Mesendoderm (in vitro differentiated cells): ENCODE measurements at regions not wholly inside any gene's neighbourhood (a gene's known extent, or its start where the extent isn't known, plus 50 kb on each side); places are given as distances from the start of the nearest gene placed in this dataset.

Source experiments
- DNase-seq: peaks from one replicate; pipeline ENCODE4 v3.0.0; 2013
- H2AK5ac ChIP-seq: 2 replicates; pipeline ENCODE4 v1.6.1; 2013; ENCODE audit warnings: low read length, inconsistent platforms
- H2BK120ac ChIP-seq: 2 replicates; pipeline ENCODE4 v1.6.1; 2013; ENCODE audit warnings: low read depth, mild to moderate bottlenecking, low read length, moderate library complexity, mixed read lengths
- H2BK15ac ChIP-seq: replicated peaks from 2 replicates; pipeline ENCODE4 v1.6.1; 2013; ENCODE audit warnings: low read depth, mild to moderate bottlenecking, moderate library complexity
- H2BK5ac ChIP-seq: 2 replicates; pipeline ENCODE4 v1.6.1; 2013; ENCODE audit warnings: low read length, inconsistent platforms
- H3K18ac ChIP-seq: 2 replicates; pipeline ENCODE4 v1.6.1; 2013; ENCODE audit warnings: mild to moderate bottlenecking, low read length, mixed read lengths
- H3K23ac ChIP-seq: one replicate; pipeline ENCODE4 v1.6.1; 2013; ENCODE audit warnings: low read length
- H3K27ac ChIP-seq: 2 replicates; pipeline ENCODE4 v1.5.1; 2013; ENCODE audit warnings: low read depth, mild to moderate bottlenecking, inconsistent platforms, low read length, moderate library complexity
- H3K27me3 ChIP-seq: 2 replicates; pipeline ENCODE4 v1.6.1; 2013; ENCODE audit warnings: low read length, control low read depth, mild to moderate bottlenecking, inconsistent platforms; ENCODE audit not compliant: insufficient read depth, poor library complexity
- H3K36me3 ChIP-seq: 2 replicates; pipeline ENCODE4 v1.6.1; 2013; ENCODE audit warnings: low read length, inconsistent platforms; ENCODE audit not compliant: control insufficient read depth, insufficient read depth
- H3K4ac ChIP-seq: one replicate; pipeline ENCODE4 v1.6.1; 2013; ENCODE audit warnings: low read depth, mild to moderate bottlenecking, low read length, moderate library complexity
- H3K4me1 ChIP-seq: 2 replicates; pipeline ENCODE4 v1.6.1; 2013; ENCODE audit warnings: low read depth, low read length, inconsistent platforms; ENCODE audit not compliant: control insufficient read depth
- H3K4me2 ChIP-seq: 2 replicates; pipeline ENCODE4 v1.6.1; 2013; ENCODE audit warnings: low read length
- H3K4me3 ChIP-seq: 2 replicates; pipeline ENCODE4 v1.5.1; 2013; ENCODE audit warnings: mild to moderate bottlenecking, low read length
- H3K56ac ChIP-seq: one replicate; pipeline ENCODE4 v1.6.1; 2013; ENCODE audit warnings: low read length
- H3K79me1 ChIP-seq: 2 replicates; pipeline ENCODE4 v1.6.1; 2013; ENCODE audit warnings: low read length, inconsistent platforms
- H3K79me2 ChIP-seq: 2 replicates; pipeline ENCODE4 v1.6.1; 2013; ENCODE audit warnings: mild to moderate bottlenecking, low read length; ENCODE audit not compliant: control insufficient read depth, insufficient read depth
- H3K9ac ChIP-seq: 2 replicates; pipeline ENCODE4 v1.6.1; 2013; ENCODE audit warnings: low read length, inconsistent platforms
- H4K5ac ChIP-seq: one replicate; pipeline ENCODE4 v1.6.1; 2013; ENCODE audit warnings: low read length
- H4K8ac ChIP-seq: one replicate; pipeline ENCODE4 v1.6.1; 2013; ENCODE audit warnings: low read depth, mild to moderate bottlenecking, control low read depth, low read length, moderate library complexity
- WGBS: extraction: QIAGEN DNeasy Blood & Tissue Kit; methylation state at CpG from one replicate; pipeline ENCODE4 v1.1.7; 2013; ENCODE audit warnings: low lambda C conversion rate, missing lambda C conversion rate; ENCODE audit not compliant: insufficient coverage; ENCODE audit errors: extremely low coverage; 5-methylcytosine and 5-hydroxymethylcytosine counted together

DNA sequence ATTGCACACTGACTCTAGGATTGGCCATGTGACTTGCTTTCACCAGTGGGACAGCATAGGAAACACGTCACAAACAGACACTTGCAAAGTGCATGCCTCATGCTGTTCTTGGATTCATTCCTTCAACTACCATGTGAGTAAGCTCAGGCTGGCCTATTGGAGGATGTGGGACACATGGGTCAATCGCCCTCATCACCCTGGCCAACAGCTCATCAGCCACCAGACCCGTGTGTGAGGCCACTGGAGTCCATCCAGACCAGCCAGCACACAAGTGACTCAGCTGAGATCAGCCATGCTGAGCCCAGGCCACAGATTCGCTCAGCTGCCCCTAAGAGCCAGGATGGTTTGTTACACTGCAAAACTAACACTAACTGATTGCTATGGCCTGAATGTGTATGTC lies 216.1 kb upstream of the GRIK3 start:
- Histone ChIP-seq H3K4me3 (no peak overlapping the region), H4K5ac (no peak overlapping the region), H3K4ac (no peak overlapping the region), H2BK5ac (no peak overlapping the region), H3K23ac (no peak overlapping the region), H3K4me2 (no peak overlapping the region), H3K18ac (no peak overlapping the region), H2BK120ac (no peak overlapping the region), H3K36me3 (no peaks in the 10 kb centered on the region), H3K27ac (no peak overlapping the region), H3K4me1 (no peaks in the 10 kb centered on the region), H2AK5ac (no peak overlapping the region), H3K9ac (no peak overlapping the region), H2BK15ac (no peak overlapping the region), H3K79me1 (no peaks in the 10 kb centered on the region), H3K27me3 (no peaks in the 10 kb centered on the region), H4K8ac (no peak overlapping the region), H3K79me2 (no peaks in the 10 kb centered on the region), H3K56ac (no peak overlapping the region)
- no peak for DNase-seq
- no CpG with 5 or more reads among the region's 4 CpGs for WGBS

DNA sequence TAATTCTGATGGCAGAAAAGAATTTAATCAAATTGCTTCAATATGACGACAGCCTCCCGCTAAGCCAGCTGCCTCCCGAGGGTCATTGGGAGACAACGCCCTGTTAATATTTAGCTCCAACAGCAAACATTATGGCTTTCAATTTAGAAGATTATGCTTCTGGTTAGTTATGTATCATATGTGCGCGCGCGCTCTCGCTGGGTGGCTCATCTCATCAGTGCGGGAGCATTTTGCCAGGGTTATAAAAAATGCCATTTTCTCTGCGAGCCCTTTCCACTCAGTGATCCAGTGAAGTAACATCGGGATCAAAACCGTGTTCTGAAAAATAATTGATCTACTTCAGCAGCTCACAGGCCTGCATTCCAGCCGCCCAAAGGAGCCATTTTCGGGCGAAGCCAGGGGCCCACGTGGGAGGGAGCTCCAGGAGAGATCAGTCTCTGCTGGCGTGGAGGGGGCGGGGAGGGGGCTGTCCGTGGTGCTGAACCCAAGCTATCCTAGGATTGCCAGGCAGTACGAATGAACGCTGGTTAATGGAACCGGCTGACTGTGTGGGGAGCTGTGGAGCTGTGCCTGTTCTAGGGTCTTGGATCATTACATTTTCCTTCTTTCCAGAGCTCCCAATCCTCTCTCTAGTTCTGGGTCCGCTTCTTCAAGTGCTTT lies 219.1 kb upstream of the ZC3H12A start:
- Histone ChIP-seq H3K56ac (no peak overlapping the region), H3K23ac (no peak overlapping the region), H3K4ac (no peak overlapping the region), H3K4me1 (peaks cover 12% of the 10 kb centered on the region), H3K27ac (no peak overlapping the region), H3K27me3 (no peaks in the 10 kb centered on the region), H3K79me1 (no peaks in the 10 kb centered on the region), H3K9ac (no peak overlapping the region), H2BK5ac (no peak overlapping the region), H3K79me2 (no peaks in the 10 kb centered on the region), H4K5ac (no peak overlapping the region), H4K8ac (no peak overlapping the region), H3K18ac (no peak overlapping the region), H2AK5ac (no peak overlapping the region), H2BK15ac (no peak overlapping the region), H3K4me3 (no peak overlapping the region), H3K4me2 (peak overlapping the region; percentile 31), H3K36me3 (no peaks in the 10 kb centered on the region), H2BK120ac (no peak overlapping the region)
- WGBS, result no CpG with 5 or more reads among the region's 24 CpGs
- peak; percentile 92 for DNase-seq

DNA sequence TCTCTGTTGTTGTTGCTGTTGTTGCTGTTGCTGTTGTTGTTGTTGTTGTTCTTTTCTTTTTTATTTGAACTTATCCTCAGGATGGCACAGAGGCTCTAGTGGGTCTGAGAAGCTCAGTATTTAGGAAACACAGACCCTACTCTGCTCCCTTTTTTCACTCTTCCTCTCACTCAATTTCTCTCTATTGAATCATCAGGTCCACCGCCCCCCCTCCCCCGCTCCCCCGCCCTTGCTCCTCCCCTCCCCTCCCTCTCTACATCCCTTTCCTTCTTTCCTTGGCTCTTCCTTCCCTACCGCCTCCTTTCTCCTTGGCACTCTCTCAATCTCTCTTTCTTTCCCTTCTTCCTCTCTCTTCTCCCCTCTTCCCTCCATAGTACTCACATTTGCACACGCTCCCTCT lies 218.5 kb upstream of the ZC3H12A start:
- H3K4ac ChIP-seq, result no peak overlapping the region
- no peak for DNase-seq
- H3K79me1 ChIP-seq, result no peaks in the 10 kb centered on the region
- no peak overlapping the region for H3K23ac ChIP-seq
- H3K27me3 ChIP-seq, result no peaks in the 10 kb centered on the region
- no peak overlapping the region for H3K9ac ChIP-seq
- H3K4me2 ChIP-seq, result peak overlapping the region; percentile 19
- H4K8ac ChIP-seq, result no peak overlapping the region
- H2AK5ac ChIP-seq, result no peak overlapping the region
- no peaks in the 10 kb centered on the region for H3K36me3 ChIP-seq
- H2BK120ac ChIP-seq, result no peak overlapping the region
- peaks cover 12% of the 10 kb centered on the region for H3K4me1 ChIP-seq
- 100% methylated on average over 1 of the region's 5 CpGs for WGBS
- H3K27ac ChIP-seq, result no peak overlapping the region
- H3K4me3 ChIP-seq, result no peak overlapping the region
- no peaks in the 10 kb centered on the region for H3K79me2 ChIP-seq
- H3K18ac ChIP-seq, result no peak overlapping the region
- no peak overlapping the region for H2BK5ac ChIP-seq
- H2BK15ac ChIP-seq, result no peak overlapping the region
- no peak overlapping the region for H4K5ac ChIP-seq
- no peak overlapping the region for H3K56ac ChIP-seq

DNA sequence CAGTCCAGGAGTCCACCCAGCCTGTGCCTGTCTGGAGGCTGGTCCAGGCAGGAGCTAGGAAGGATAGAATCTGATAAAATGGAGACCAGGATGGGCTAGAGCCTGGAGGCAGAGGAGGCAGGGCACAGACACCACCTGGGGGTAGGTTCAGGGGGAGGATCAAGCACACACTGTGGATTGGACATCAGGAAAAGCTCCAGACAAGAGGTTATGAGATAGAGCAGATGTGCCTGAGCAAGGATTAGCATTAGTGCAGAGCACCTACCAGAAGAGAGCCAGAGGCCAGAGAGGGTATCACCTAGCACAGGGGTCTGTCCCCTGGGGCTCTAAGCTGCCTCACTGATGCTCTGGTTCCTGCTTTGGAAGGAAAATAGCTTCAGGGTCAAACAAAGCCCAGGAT lies 216.7 kb upstream of the ZC3H12A start:
- Histone ChIP-seq H3K36me3 (no peaks in the 10 kb centered on the region), H3K79me1 (no peaks in the 10 kb centered on the region), H3K27ac (no peak overlapping the region), H2BK5ac (no peak overlapping the region), H3K4me3 (no peak overlapping the region), H2BK15ac (no peak overlapping the region), H3K4me2 (no peak overlapping the region), H3K56ac (peak overlapping the region; percentile 56), H3K4me1 (peaks cover 19% of the 10 kb centered on the region), H2AK5ac (no peak overlapping the region), H3K23ac (no peak overlapping the region), H3K79me2 (no peaks in the 10 kb centered on the region), H3K4ac (no peak overlapping the region), H2BK120ac (no peak overlapping the region), H3K27me3 (no peaks in the 10 kb centered on the region), H4K8ac (no peak overlapping the region), H3K9ac (no peak overlapping the region), H3K18ac (no peak overlapping the region), H4K5ac (no peak overlapping the region)
- peak; percentile 64 for DNase-seq

DNA sequence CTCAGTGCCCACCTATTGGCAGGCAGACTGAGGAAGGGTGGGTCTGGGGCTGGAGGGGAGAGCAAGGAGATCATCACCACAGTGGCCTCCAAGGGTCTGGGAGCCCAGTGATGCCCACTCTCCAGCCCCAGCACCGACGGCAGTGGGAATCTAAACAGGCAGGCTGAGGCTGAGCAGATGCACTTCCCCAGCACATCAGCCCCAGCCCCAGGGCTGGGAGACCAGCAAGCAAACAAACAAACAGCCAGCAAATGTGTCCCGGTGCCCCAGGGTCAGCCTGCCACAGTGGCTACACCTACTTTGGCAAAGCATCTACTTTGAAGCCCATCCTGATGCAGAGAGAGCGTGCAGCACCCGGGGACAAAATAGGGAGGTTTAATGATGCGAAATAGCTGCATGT lies 216.3 kb upstream of the ZC3H12A start:
- Histone ChIP-seq H2BK5ac (no peak overlapping the region), H3K4me3 (no peak overlapping the region), H2BK120ac (no peak overlapping the region), H4K8ac (no peak overlapping the region), H3K27ac (no peak overlapping the region), H3K56ac (peak overlapping the region; percentile 56), H3K4me1 (peaks cover 19% of the 10 kb centered on the region), H3K79me2 (no peaks in the 10 kb centered on the region), H2BK15ac (no peak overlapping the region), H3K27me3 (no peaks in the 10 kb centered on the region), H4K5ac (no peak overlapping the region), H3K23ac (no peak overlapping the region), H3K79me1 (no peaks in the 10 kb centered on the region), H3K18ac (no peak overlapping the region), H2AK5ac (no peak overlapping the region), H3K4me2 (no peak overlapping the region), H3K36me3 (no peaks in the 10 kb centered on the region), H3K9ac (no peak overlapping the region), H3K4ac (no peak overlapping the region)
- no peak for DNase-seq
- WGBS, result no CpG with 5 or more reads among the region's 6 CpGs

DNA sequence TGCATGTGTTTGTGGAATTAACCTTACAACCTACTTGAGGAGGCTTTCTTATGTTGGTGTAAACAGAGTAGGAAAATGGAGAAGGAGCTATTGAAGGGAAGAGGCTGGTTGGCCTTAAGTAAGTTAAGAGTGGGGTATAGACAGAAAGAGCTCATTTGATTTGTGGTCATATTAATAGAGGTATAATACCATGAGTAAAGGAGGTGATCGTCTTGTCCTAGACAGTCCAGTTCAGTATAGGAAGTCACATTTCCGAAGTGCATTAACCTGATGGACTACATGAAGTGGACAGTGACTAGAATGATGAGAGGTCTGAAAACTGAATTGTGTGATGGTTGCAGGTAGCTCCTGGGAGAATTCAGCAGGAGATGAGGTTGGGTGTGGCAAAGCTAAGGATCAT lies 215.4 kb upstream of the ZC3H12A start:
- Histone ChIP-seq H3K4me1 (peaks cover 19% of the 10 kb centered on the region), H3K56ac (no peak overlapping the region), H3K9ac (no peak overlapping the region), H3K18ac (no peak overlapping the region), H4K8ac (no peak overlapping the region), H3K23ac (no peak overlapping the region), H3K4me3 (no peak overlapping the region), H3K4me2 (no peak overlapping the region), H3K79me1 (no peaks in the 10 kb centered on the region), H4K5ac (no peak overlapping the region), H3K27ac (no peak overlapping the region), H2BK15ac (no peak overlapping the region), H3K4ac (no peak overlapping the region), H3K36me3 (no peaks in the 10 kb centered on the region), H3K27me3 (no peaks in the 10 kb centered on the region), H2AK5ac (no peak overlapping the region), H3K79me2 (no peaks in the 10 kb centered on the region), H2BK120ac (no peak overlapping the region), H2BK5ac (no peak overlapping the region)
- no peak for DNase-seq
- WGBS, result no CpG with 5 or more reads among the region's 2 CpGs
